Muscle layer of duodenum (tissue), 2 donors: ENCODE measurements at regions not wholly inside any gene's neighbourhood (a gene's known extent, or its start where the extent isn't known, plus 50 kb on each side); places are given as distances from the start of the nearest gene placed in this dataset.

Source experiments
- H3K27ac ChIP-seq: one replicate; pipeline ENCODE4 v1.7.0; 2013; ENCODE audit warnings: mild to moderate bottlenecking, low read length
- H3K27me3 ChIP-seq: one replicate; pipeline ENCODE4 v1.7.0; 2013; ENCODE audit warnings: low read depth, mild to moderate bottlenecking, control low read depth, low read length
- H3K36me3 ChIP-seq, 2 donors: one replicate each; pipeline ENCODE4 v1.7.0; 2013; ENCODE audit warnings: low read length in 2 of 2, control low read depth in 1 of 2, mild to moderate bottlenecking in 1 of 2; ENCODE audit not compliant: insufficient read depth in 2 of 2, control insufficient read depth in 1 of 2
- H3K4me1 ChIP-seq, 2 donors: one replicate each; pipeline ENCODE4 v1.7.0; 2013; ENCODE audit warnings: low read length in 2 of 2, mild to moderate bottlenecking in 2 of 2, control low read depth in 1 of 2, moderate library complexity in 1 of 2; ENCODE audit not compliant: insufficient read depth in 2 of 2, control insufficient read depth in 1 of 2
- H3K4me3 ChIP-seq, 2 donors: one replicate each; pipeline ENCODE4 v1.7.0; 2013; ENCODE audit warnings: low read length in 2 of 2, low read depth in 1 of 2, mild to moderate bottlenecking in 1 of 2
- H3K9me3 ChIP-seq, 2 donors: one replicate each; pipeline ENCODE4 v1.7.0; 2013; ENCODE audit warnings: low read length in 2 of 2, control low read depth in 1 of 2, mild to moderate bottlenecking in 1 of 2; ENCODE audit not compliant: control insufficient read depth in 1 of 2
- donor health status: healthy.

DNA sequence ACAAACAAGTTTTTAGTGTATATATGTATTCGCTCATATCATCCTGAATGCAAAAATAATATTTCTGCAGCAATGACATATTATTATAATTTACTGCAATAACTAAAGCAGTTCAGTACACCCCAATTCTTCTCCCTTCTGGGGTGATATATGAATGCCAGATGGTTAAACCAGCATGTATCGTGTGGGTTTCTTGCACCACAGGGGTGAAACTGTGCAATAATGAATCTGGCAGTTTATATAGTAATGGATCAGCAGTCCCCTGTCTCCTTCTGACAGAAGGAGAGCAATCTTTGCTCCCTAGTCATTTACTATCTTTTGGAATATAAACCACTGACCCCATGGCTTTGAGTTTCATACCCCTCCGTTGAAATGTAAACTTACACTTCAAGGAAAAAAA is 228.6 kb upstream of the KLHL1 start:
- H3K9me3 ChIP-seq, result no peaks in the 10 kb centered on the region
- H3K4me1 ChIP-seq, result no peaks in the 10 kb centered on the region
- H3K27me3 ChIP-seq, result no peaks in the 10 kb centered on the region
- H3K4me3 ChIP-seq, result no peak overlapping the region
- no peak overlapping the region for H3K27ac ChIP-seq
- H3K36me3 ChIP-seq, result no peaks in the 10 kb centered on the region

DNA sequence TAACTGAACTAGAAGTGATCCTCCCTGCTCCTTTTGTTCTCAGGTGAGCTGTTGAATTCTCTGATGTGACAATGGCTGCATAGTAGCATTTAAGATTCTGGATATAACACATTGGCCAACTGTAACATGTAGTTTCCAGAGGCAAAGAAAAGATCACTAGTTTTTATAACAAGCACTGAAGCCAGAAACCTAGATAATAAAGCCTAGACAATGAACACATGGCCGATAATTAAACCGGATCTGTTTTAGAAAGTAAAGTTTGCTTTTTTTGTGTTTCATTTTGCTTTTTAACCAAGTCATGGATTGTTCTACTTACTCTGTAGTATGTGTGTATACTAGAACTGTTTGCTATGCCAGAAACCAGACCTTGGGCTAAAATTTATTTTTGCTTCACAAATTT is 225.5 kb upstream of the KLHL1 start:
- Histone ChIP-seq H3K27ac (no peak overlapping the region), H3K4me1 (no peaks in the 10 kb centered on the region), H3K27me3 (no peaks in the 10 kb centered on the region), H3K9me3 (no peaks in the 10 kb centered on the region), H3K36me3 (no peaks in the 10 kb centered on the region), H3K4me3 (no peak overlapping the region)

- no peak overlapping the region for H3K4me3 ChIP-seq
These were observed 222.6 kb upstream of the KLHL1 start for GRCh38 chr13:70330697-70331361.

DNA sequence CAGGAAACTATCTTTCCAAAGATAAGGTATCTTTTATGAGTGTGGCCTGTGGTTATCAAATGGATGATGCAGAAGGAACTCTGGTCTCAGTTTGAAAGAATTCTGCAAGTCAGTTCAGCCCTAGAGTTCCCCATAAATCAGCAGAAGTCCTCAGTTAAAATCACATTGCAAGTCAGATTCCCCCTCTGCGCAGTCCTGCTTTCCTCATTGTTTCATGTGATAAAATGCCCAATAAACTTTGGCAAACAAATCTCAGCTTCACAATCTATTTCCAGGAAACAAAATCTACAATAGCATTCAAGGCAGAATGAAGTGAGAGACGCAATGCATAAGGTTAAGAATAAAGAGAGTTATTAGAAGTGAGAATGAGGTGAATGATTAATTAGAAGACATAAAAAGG is 216.3 kb upstream of the KLHL1 start:
- Histone ChIP-seq H3K4me1 (no peaks in the 10 kb centered on the region), H3K4me3 (no peak overlapping the region), H3K27ac (no peak overlapping the region), H3K36me3 (no peaks in the 10 kb centered on the region), H3K9me3 (no peaks in the 10 kb centered on the region), H3K27me3 (no peaks in the 10 kb centered on the region)

More at GRCh38 chr13:70330697-70331361, 222.6 kb upstream of the KLHL1 start:
- H3K27me3 ChIP-seq, result no peaks in the 10 kb centered on the region
- H3K9me3 ChIP-seq, result no peaks in the 10 kb centered on the region
- no peaks in the 10 kb centered on the region for H3K4me1 ChIP-seq
- no peak overlapping the region for H3K27ac ChIP-seq
- H3K36me3 ChIP-seq, result no peaks in the 10 kb centered on the region

GRCh38 chr13:70311191-70311590 is 202.9 kb upstream of the KLHL1 start:
- Histone ChIP-seq H3K4me1 (no peaks in the 10 kb centered on the region), H3K27ac (no peak overlapping the region), H3K4me3 (no peak overlapping the region), H3K27me3 (no peaks in the 10 kb centered on the region), H3K9me3 (no peaks in the 10 kb centered on the region), H3K36me3 (no peaks in the 10 kb centered on the region)

GRCh38 chr13:70310396-70311119 is 202.3 kb upstream of the KLHL1 start:
- Histone ChIP-seq H3K4me1 (no peaks in the 10 kb centered on the region), H3K9me3 (no peaks in the 10 kb centered on the region)

DNA sequence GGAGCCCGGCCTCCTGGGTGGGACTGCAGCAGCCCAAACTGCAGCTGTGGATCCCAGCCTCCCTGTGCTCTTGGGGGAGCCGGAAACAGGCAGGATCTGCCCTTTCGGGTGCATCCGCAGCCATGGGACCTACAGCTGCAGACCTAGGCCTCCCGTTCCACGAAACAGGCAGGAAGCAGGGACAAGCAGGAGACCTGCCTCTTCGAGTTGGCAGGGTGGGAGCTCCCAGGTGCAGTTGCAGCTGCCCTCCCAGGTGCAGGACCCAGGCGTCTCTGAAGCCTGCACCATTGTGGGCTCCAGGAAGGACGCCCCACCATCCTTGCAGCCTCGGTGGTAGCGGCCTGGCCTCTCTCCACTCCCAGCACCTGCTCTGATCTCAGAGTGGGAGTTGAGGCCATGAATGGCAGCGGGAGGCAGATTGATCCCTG is 189.0 kb upstream of the KLHL1 start:
- H3K4me1 ChIP-seq, result no peaks in the 10 kb centered on the region
- H3K4me3 ChIP-seq, result no peak overlapping the region
- no peak overlapping the region for H3K27ac ChIP-seq
- peaks cover 0 to 21% of the 10 kb centered on the region in 2 donors for H3K9me3 ChIP-seq
- H3K36me3 ChIP-seq, result no peaks in the 10 kb centered on the region
- no peaks in the 10 kb centered on the region for H3K27me3 ChIP-seq

More at GRCh38 chr13:70310396-70311119, 202.3 kb upstream of the KLHL1 start:
- Histone ChIP-seq H3K27me3 (no peaks in the 10 kb centered on the region), H3K4me3 (no peak overlapping the region), H3K27ac (no peak overlapping the region), H3K36me3 (no peaks in the 10 kb centered on the region)

GRCh38 chr13:70284371-70284770 is 176.1 kb upstream of the KLHL1 start:
- Histone ChIP-seq H3K4me3 (no peak overlapping the region), H3K4me1 (no peaks in the 10 kb centered on the region), H3K27me3 (no peaks in the 10 kb centered on the region), H3K36me3 (no peaks in the 10 kb centered on the region), H3K9me3 (no peaks in the 10 kb centered on the region), H3K27ac (no peak overlapping the region)

DNA sequence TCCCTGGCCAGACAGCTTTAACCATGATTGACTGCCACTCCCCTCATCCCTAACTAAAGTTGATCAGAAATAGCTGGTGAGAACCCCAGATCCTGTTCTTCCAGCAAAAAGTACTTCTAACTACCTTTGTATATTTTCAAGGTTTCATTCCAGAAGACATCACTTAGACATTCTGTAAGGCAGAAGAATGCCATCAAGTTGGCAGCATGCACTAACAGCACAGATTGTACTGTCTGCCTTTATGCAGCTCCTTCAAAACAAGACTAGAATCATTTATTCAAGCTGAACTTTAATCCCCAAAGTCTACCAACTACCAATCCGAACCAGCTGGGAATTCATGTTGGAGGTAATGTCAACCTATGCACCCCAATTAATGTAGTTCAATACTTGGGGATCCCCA is 167.6 kb upstream of the KLHL1 start:
- Histone ChIP-seq H3K4me1 (no peaks in the 10 kb centered on the region), H3K4me3 (no peak overlapping the region), H3K27me3 (no peaks in the 10 kb centered on the region), H3K27ac (no peak overlapping the region), H3K36me3 (no peaks in the 10 kb centered on the region), H3K9me3 (no peaks in the 10 kb centered on the region)

GRCh38 chr13:70255406-70255991 is 147.2 kb upstream of the KLHL1 start:
- Histone ChIP-seq H3K4me3 (no peak overlapping the region), H3K9me3 (no peaks in the 10 kb centered on the region), H3K4me1 (no peaks in the 10 kb centered on the region), H3K27me3 (no peaks in the 10 kb centered on the region), H3K36me3 (no peaks in the 10 kb centered on the region), H3K27ac (no peak overlapping the region)

DNA sequence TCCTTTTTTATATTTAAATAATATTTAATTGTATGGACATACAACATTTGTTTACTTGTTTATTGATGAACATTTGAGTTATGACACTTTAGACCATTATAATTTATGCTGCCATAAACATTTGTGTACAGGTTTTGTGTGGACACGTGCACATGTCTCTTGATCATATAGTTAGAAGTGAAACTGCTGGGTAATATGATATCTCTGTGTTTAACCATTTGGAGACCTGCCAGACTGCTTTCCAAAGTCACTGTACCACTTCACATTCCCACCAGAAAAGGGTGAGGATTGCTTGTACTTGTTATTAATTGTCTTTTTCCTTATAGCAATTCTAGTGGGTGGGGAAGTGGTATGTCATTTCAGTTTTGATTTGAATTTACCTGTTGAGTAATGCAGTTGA is 145.6 kb upstream of the KLHL1 start:
- no peaks in the 10 kb centered on the region for H3K9me3 ChIP-seq
- no peaks in the 10 kb centered on the region for H3K27me3 ChIP-seq
- H3K4me3 ChIP-seq, result no peak overlapping the region
- no peak overlapping the region for H3K27ac ChIP-seq
- no peaks in the 10 kb centered on the region for H3K36me3 ChIP-seq
- no peaks in the 10 kb centered on the region for H3K4me1 ChIP-seq
